GM23338 (cell line): ENCODE measurements at regions not wholly inside any gene's neighbourhood (a gene's known extent, or its start where the extent isn't known, plus 50 kb on each side); places are given as distances from the start of the nearest gene placed in this dataset.

Experiments
- CREB1 ChIP-seq: fragments of 250-450 bp; sonication (Bioruptor Pico); IDR thresholded peaks from 2 replicates; pipeline ENCODE4 v1.5.0; 2020; ENCODE audit warnings: low read depth, mild to moderate bottlenecking, moderate library complexity
- EZH2 ChIP-seq: fragments of 200-600 bp; sonication (generic); IDR thresholded peaks from one replicate; pipeline ENCODE4 v1.8.0; 2017; ENCODE audit warnings: antibody characterized with exemption, mild to moderate bottlenecking, low read depth; ENCODE audit not compliant: unreplicated experiment
- JUNB ChIP-seq: IDR thresholded peaks from one replicate; pipeline ENCODE4 v1.6.1; 2016; ENCODE audit warnings: antibody characterized with exemption; ENCODE audit not compliant: unreplicated experiment
- POLR2AphosphoS5 ChIP-seq: IDR thresholded peaks from 2 replicates; pipeline ENCODE4 v1.6.1; 2016; ENCODE audit warnings: antibody characterized with exemption, low read depth
- REST ChIP-seq: IDR thresholded peaks from one replicate; pipeline ENCODE4 v1.6.1; 2018; ENCODE audit warnings: antibody characterized with exemption; ENCODE audit not compliant: unreplicated experiment
- ZNF462 ChIP-seq: fragments of 250-450 bp; sonication (Bioruptor Pico); IDR thresholded peaks from 2 replicates; pipeline ENCODE4 v1.5.0; 2020; ENCODE audit warnings: mild to moderate bottlenecking, moderate library complexity
- TF ChIP-seq, protein P1 (sequence below), 2 experiments: fragments of 200-600 bp in 1 of 2; sonication (generic) in 1 of 2; conservative IDR thresholded peaks; 2 replicates each; pipeline versions ENCODE4 v1.5.1 to v1.6.1; 2016 to 2017; ENCODE audit warnings: antibody characterized with exemption in 2 of 2, low read depth in 2 of 2, mild to moderate bottlenecking in 2 of 2, moderate library complexity in 1 of 2

DNA sequence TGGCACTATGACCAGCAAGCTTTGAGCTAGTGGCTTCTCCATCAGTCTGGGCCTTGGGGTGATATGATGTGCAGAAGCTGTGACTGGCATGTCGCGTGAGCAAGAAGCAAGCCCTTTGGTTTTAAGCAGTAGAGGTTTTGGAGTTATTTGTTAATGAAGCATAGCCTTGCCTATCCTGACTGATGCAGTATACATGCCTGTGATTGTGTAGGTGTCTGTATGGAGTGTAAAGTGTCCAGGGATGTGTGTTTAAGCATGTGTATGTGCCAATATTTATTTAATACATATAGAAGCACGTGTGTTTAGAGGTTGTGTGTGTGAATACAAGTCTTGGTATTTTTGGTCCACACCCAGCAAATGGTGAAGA lies 61.0 kb upstream of the CCDC167 start:
- TF ChIP-seq, protein P1, sequence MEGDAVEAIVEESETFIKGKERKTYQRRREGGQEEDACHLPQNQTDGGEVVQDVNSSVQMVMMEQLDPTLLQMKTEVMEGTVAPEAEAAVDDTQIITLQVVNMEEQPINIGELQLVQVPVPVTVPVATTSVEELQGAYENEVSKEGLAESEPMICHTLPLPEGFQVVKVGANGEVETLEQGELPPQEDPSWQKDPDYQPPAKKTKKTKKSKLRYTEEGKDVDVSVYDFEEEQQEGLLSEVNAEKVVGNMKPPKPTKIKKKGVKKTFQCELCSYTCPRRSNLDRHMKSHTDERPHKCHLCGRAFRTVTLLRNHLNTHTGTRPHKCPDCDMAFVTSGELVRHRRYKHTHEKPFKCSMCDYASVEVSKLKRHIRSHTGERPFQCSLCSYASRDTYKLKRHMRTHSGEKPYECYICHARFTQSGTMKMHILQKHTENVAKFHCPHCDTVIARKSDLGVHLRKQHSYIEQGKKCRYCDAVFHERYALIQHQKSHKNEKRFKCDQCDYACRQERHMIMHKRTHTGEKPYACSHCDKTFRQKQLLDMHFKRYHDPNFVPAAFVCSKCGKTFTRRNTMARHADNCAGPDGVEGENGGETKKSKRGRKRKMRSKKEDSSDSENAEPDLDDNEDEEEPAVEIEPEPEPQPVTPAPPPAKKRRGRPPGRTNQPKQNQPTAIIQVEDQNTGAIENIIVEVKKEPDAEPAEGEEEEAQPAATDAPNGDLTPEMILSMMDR (conservative IDR thresholded peaks at IDR 0.05; ENCODE audit: low read depth in 2 of 2), result no peak
- no peak for TF ChIP-seq POLR2AphosphoS5
- TF ChIP-seq EZH2, result no peak
- no peak for TF ChIP-seq REST
- no peak for TF ChIP-seq ZNF462 (CRISPR knock-in tag)
- TF ChIP-seq JUNB, result no peak
- TF ChIP-seq CREB1 (CRISPR knock-in tag), result no peak
